H1 (cell line): ENCODE measurements at regions not wholly inside any gene's neighbourhood (a gene's known extent, or its start where the extent isn't known, plus 50 kb on each side); places are given as distances from the start of the nearest gene placed in this dataset.

Experiments used
- CTCF ChIA-PET: fragments of 300-600 bp; sonication (Branson Sonifier 250); formaldehyde crosslinking; loops from one replicate; lab custom pipeline; 2021; ENCODE audit not compliant: partially characterized antibody; lab: Charles Lee
- POLR2A ChIA-PET: fragments of 300-600 bp; sonication (Branson Sonifier 250); formaldehyde crosslinking; loops from one replicate; lab custom pipeline; 2021; ENCODE audit warnings: inconsistent platforms; ENCODE audit not compliant: partially characterized antibody; lab: Charles Lee
- DNase-seq, 2 experiments: peaks; one replicate each; pipeline versions ENCODE4 v3.0.0 to v3.0.0-alpha.2; 2010 to 2022; ENCODE audit warnings: low spot score in 2 of 2, low read depth in 1 of 2, mixed read lengths in 1 of 2
- FAIRE-seq: peaks from 2 replicates; lab custom pipeline; 2011; peaks lifted over from hg19 to GRCh38; lab: Jason Lieb, UNC
- H2AFZ ChIP-seq: 2 replicates; pipeline ENCODE4 v1.8.1; 2012; ENCODE audit warnings: low read length, inconsistent platforms
- H2AK5ac ChIP-seq: 2 replicates; pipeline ENCODE4 v1.6.1; 2013; ENCODE audit warnings: low read depth, low read length
- H2BK120ac ChIP-seq: replicated peaks from 2 replicates; pipeline ENCODE3; 2013; ENCODE audit warnings: low read depth, low read length, inconsistent platforms
- H2BK12ac ChIP-seq: 2 replicates; pipeline ENCODE4 v1.6.1; 2013; ENCODE audit warnings: low read depth, low read length
- H2BK15ac ChIP-seq: 2 replicates; pipeline ENCODE4 v1.6.1; 2013; ENCODE audit warnings: low read length
- H2BK20ac ChIP-seq: 2 replicates; pipeline ENCODE4 v1.6.1; 2013; ENCODE audit warnings: low read length
- H2BK5ac ChIP-seq: 2 replicates; pipeline ENCODE4 v1.6.1; 2013; ENCODE audit warnings: low read depth, low read length
- H3K14ac ChIP-seq: 2 replicates; pipeline ENCODE4 v1.6.1; 2013; ENCODE audit warnings: inconsistent platforms; ENCODE audit not compliant: insufficient read length
- H3K18ac ChIP-seq: 2 replicates; pipeline ENCODE4 v1.6.1; 2013; ENCODE audit warnings: low read length; ENCODE audit errors: extremely low read depth
- H3K23ac ChIP-seq: 2 replicates; pipeline ENCODE4 v1.6.1; 2013; ENCODE audit warnings: inconsistent platforms; ENCODE audit not compliant: insufficient read length
- H3K23me2 ChIP-seq: 2 replicates; pipeline ENCODE4 v1.6.1; 2013; ENCODE audit warnings: low read depth, low read length
- H3K27ac ChIP-seq: 2 replicates; pipeline ENCODE4 v1.6.1; 2011; ENCODE audit warnings: low read depth, low read length, inconsistent platforms
- H3K27me3 ChIP-seq, 4 experiments: replicated peaks in 1 of 4; 1 replicate in 1 of 4; 2 replicates in 3 of 4; pipeline versions ENCODE4 v1.6.1 to v1.8.1; 2011 to 2013; ENCODE audit warnings: low read length in 3 of 4, mild to moderate bottlenecking in 3 of 4, inconsistent platforms in 2 of 4, mixed read lengths in 2 of 4, moderate library complexity in 1 of 4; ENCODE audit not compliant: control insufficient read depth in 3 of 4, insufficient read depth in 3 of 4; ENCODE audit errors: extremely low read depth in 1 of 4
- H3K36me3 ChIP-seq, 4 experiments: 2 replicates each; pipeline versions ENCODE4 v1.6.1 to v1.8.1; 2011 to 2013; ENCODE audit warnings: mild to moderate bottlenecking in 4 of 4, low read length in 3 of 4, moderate library complexity in 2 of 4, control low read depth in 1 of 4, inconsistent platforms in 1 of 4; ENCODE audit not compliant: insufficient read depth in 4 of 4, control insufficient read depth in 2 of 4
- H3K4ac ChIP-seq: replicated peaks from 2 replicates; pipeline ENCODE3; 2013; ENCODE audit warnings: low read length, low read depth, mixed read lengths, inconsistent platforms; ENCODE audit not compliant: insufficient read length
- H3K4me1 ChIP-seq, 4 experiments: replicated peaks in 1 of 4; 1 replicate in 1 of 4; 2 replicates in 3 of 4; pipeline versions ENCODE4 v1.6.1 to v1.8.1; 2011 to 2013; ENCODE audit warnings: low read length in 3 of 4, inconsistent platforms in 2 of 4, mixed read lengths in 1 of 4; ENCODE audit not compliant: insufficient read depth in 4 of 4, control insufficient read depth in 3 of 4
- H3K4me2 ChIP-seq, 2 experiments: 2 replicates each; pipeline versions ENCODE4 v1.6.1 to v1.8.1; 2011 to 2013; ENCODE audit warnings: low read depth in 2 of 2, low read length in 2 of 2, control low read depth in 1 of 2, inconsistent platforms in 1 of 2, mild to moderate bottlenecking in 1 of 2; ENCODE audit not compliant: insufficient read depth in 1 of 2
- H3K4me3 ChIP-seq, 4 experiments: fragments of 200-600, 300-600 bp in 1 of 4; sonication (generic), shearing (Covaris generic), sonication (Bioruptor Twin) in 1 of 4; 2 replicates each; pipeline versions ENCODE4 v1.5.1 to v1.8.1; 2011 to 2016; ENCODE audit warnings: low read length in 4 of 4, low read depth in 3 of 4, control low read depth in 2 of 4, inconsistent platforms in 2 of 4, mild to moderate bottlenecking in 2 of 4, mixed read lengths in 1 of 4, moderate library complexity in 1 of 4; ENCODE audit not compliant: insufficient read depth in 2 of 4; ENCODE audit errors: extremely low read depth in 1 of 4
- H3K56ac ChIP-seq: replicated peaks from 2 replicates; pipeline ENCODE3; 2013; ENCODE audit warnings: low read depth, mild to moderate bottlenecking, mixed read lengths, low read length, inconsistent platforms; ENCODE audit not compliant: insufficient read length
- H3K79me1 ChIP-seq: 2 replicates; pipeline ENCODE4 v1.6.1; 2013; ENCODE audit warnings: low read depth, low read length, control low read depth
- H3K79me2 ChIP-seq, 2 experiments: 2 replicates each; pipeline versions ENCODE4 v1.6.1 to v1.8.1; 2012 to 2013; ENCODE audit warnings: low read length in 2 of 2, mild to moderate bottlenecking in 2 of 2, inconsistent platforms in 1 of 2; ENCODE audit not compliant: insufficient read depth in 2 of 2, control insufficient read depth in 1 of 2
- H3K9ac ChIP-seq, 4 experiments: replicated peaks in 1 of 4; 1 replicate in 1 of 4; 2 replicates in 3 of 4; pipeline versions ENCODE4 v1.6.1 to v1.8.1; 2011 to 2013; ENCODE audit warnings: low read depth in 3 of 4, low read length in 3 of 4, control low read depth in 2 of 4, mild to moderate bottlenecking in 2 of 4, moderate library complexity in 2 of 4, inconsistent platforms in 1 of 4; ENCODE audit errors: extremely low read depth in 1 of 4
- H3K9me3 ChIP-seq, 2 experiments: 2 replicates each; pipeline versions ENCODE4 v1.6.1 to v1.8.1; 2012 to 2013; ENCODE audit warnings: mild to moderate bottlenecking in 2 of 2, moderate library complexity in 2 of 2, control low read depth in 1 of 2, inconsistent platforms in 1 of 2, low read depth in 1 of 2, low read length in 1 of 2, mixed read lengths in 1 of 2; ENCODE audit not compliant: insufficient read depth in 2 of 2
- H4K20me1 ChIP-seq, 2 experiments: replicated peaks in 1 of 2; 2 replicates each; pipeline versions ENCODE3 to v1.8.1; 2011 to 2013; ENCODE audit warnings: inconsistent platforms in 2 of 2, low read length in 2 of 2, mild to moderate bottlenecking in 1 of 2; ENCODE audit not compliant: insufficient read depth in 2 of 2, control insufficient read depth in 1 of 2
- H4K5ac ChIP-seq: 2 replicates; pipeline ENCODE4 v1.6.1; 2013; ENCODE audit warnings: low read length, low read depth, mixed read lengths, inconsistent platforms; ENCODE audit not compliant: insufficient read length
- H4K8ac ChIP-seq: 2 replicates; pipeline ENCODE4 v1.8.0; 2013; ENCODE audit warnings: mild to moderate bottlenecking, moderate library complexity, low read length, inconsistent platforms; ENCODE audit not compliant: insufficient read depth; ENCODE audit errors: extremely low read depth
- H4K91ac ChIP-seq: replicated peaks from 2 replicates; pipeline ENCODE3; 2013; ENCODE audit warnings: low read length, mixed read lengths, inconsistent platforms; ENCODE audit not compliant: insufficient read length
- ASH2L ChIP-seq: fragments of 200-600, 300-600 bp; sonication (generic); IDR thresholded peaks from one replicate; pipeline ENCODE4 v1.7.1; 2017; ENCODE audit warnings: low read length
- BCL11A ChIP-seq, 2 experiments: IDR thresholded peaks; one replicate each; pipeline ENCODE4 v1.6.1; 2011; ENCODE audit warnings: low read depth in 2 of 2, low read length in 2 of 2, mild to moderate bottlenecking in 2 of 2
- EP300 ChIP-seq, 2 experiments: IDR thresholded peaks; 1 replicate in 1 of 2; 2 replicates in 1 of 2; pipeline ENCODE4 v1.6.1; 2011 to 2012; ENCODE audit warnings: low read depth in 2 of 2, low read length in 2 of 2, mild to moderate bottlenecking in 2 of 2, borderline replicate concordance in 1 of 2, inconsistent platforms in 1 of 2, moderate library complexity in 1 of 2
- MAFK ChIP-seq: IDR thresholded peaks from 2 replicates; pipeline ENCODE4 v1.6.1; 2012; ENCODE audit warnings: low read depth, mild to moderate bottlenecking, improper control_type of control experiment, low read length
- POLR2AphosphoS5 ChIP-seq: IDR thresholded peaks from 2 replicates; pipeline ENCODE4 v1.6.1; 2011; ENCODE audit warnings: low read depth, low read length
- RXRA ChIP-seq: IDR thresholded peaks from 2 replicates; pipeline ENCODE4 v1.6.1; 2011; ENCODE audit warnings: low read depth, mild to moderate bottlenecking, low read length, moderate library complexity; ENCODE audit not compliant: insufficient read depth
- SIN3A ChIP-seq, 2 experiments: IDR thresholded peaks in 1 of 2; conservative IDR thresholded peaks in 1 of 2; 2 replicates each; pipeline ENCODE4 v1.6.1; 2011 to 2012; ENCODE audit warnings: low read length in 2 of 2, improper control_type of control experiment in 1 of 2, low read depth in 1 of 2, mild to moderate bottlenecking in 1 of 2
- SIX5 ChIP-seq: IDR thresholded peaks from 2 replicates; pipeline ENCODE4 v1.6.1; 2011; ENCODE audit warnings: mild to moderate bottlenecking, low read depth, low read length
- SP2 ChIP-seq: IDR thresholded peaks from 2 replicates; pipeline ENCODE4 v1.6.1; 2012; ENCODE audit warnings: mild to moderate bottlenecking, low read length, inconsistent platforms
- TAF1 ChIP-seq: IDR thresholded peaks from 2 replicates; pipeline ENCODE4 v1.6.1; 2011; ENCODE audit warnings: mild to moderate bottlenecking, low read depth, low read length
- WGBS, 2 experiments: shearing (Covaris generic) in 1 of 2; methylation state at CpG; one replicate each; pipeline versions ENCODE4 v1.1.6 to v1.1.7; 2013 to 2015; ENCODE audit warnings: low lambda C conversion rate in 2 of 2, mixed read lengths in 2 of 2, inconsistent platforms in 1 of 2, low coverage in 1 of 2, missing lambda C conversion rate in 1 of 2; ENCODE audit not compliant: insufficient replicate concordance in 2 of 2, insufficient coverage in 1 of 2, insufficient read length in 1 of 2; ENCODE audit errors: extremely low coverage in 1 of 2, missing lambda C conversion rate in 1 of 2; 5-methylcytosine and 5-hydroxymethylcytosine counted together
- TF ChIP-seq, protein P1 (sequence below): IDR thresholded peaks from 2 replicates; pipeline ENCODE4 v1.6.1; 2011; ENCODE audit warnings: low read depth, mild to moderate bottlenecking, low read length; ENCODE audit not compliant: insufficient read depth

GRCh38 chr4:3645711-3646679 lies 113.8 kb upstream of the LRPAP1 start:
- Histone ChIP-seq H3K14ac (no peak overlapping the region), H3K9me3 (no peaks in the 10 kb centered on the region), H2BK120ac (no peak overlapping the region), H3K36me3 (no peaks in the 10 kb centered on the region), H2BK20ac (no peak overlapping the region), H2BK15ac (no peak overlapping the region), H3K4me2 (no peak overlapping the region), H3K9ac (no peak overlapping the region), H3K27ac (no peak overlapping the region), H3K79me2 (no peaks in the 10 kb centered on the region), H4K5ac (no peak overlapping the region), H3K79me1 (no peaks in the 10 kb centered on the region), H3K27me3 (0 out of 7 replicates have a peak, but pooled peaks cover 0 to 4% (median under 1%) of the 10 kb centered on the region in 4 experiments), H3K23ac (no peak overlapping the region), H4K8ac (peak overlapping the region; percentile 57; the same call in 1 of the 2 replicates), H3K56ac (no peak overlapping the region), H3K18ac (no peak overlapping the region), H3K4ac (no peak overlapping the region), H2BK12ac (no peak overlapping the region), H2AK5ac (no peak overlapping the region), H3K4me1 (peaks cover 0 to 5% (median 0%) of the 10 kb centered on the region in 4 experiments; a peak in 1 of 7 replicates), H4K91ac (no peak overlapping the region), H4K20me1 (peaks cover 0 to 3% of the 10 kb centered on the region in 2 experiments), H2AFZ (no peak overlapping the region), H2BK5ac (no peak overlapping the region), H3K23me2 (no peaks in the 10 kb centered on the region), H3K4me3 (no peak overlapping the region)
- POLR2A ChIA-PET: interaction anchor here (0.6 kb wide), 1 partner anchor 45 kb away, joined by 3 read pairs; no protein-coding TSS in a partner anchor
- CTCF ChIA-PET: interaction anchor here (0.6 to 0.7 kb wide), 2 partner anchors 10 to 216 kb away, joined by 3 to 4 read pairs; no protein-coding TSS in a partner anchor
- no peak for FAIRE-seq
- no peak for DNase-seq
- WGBS, 2 experiments: 92% methylated on average over 26 of the region's 28 CpGs; no CpG with 5 or more reads in 1 of the 2 experiments
- TF ChIP-seq ASH2L (no peak), BCL11A (IDR thresholded peaks at IDR 0.05; ENCODE audit: low read depth in 2 of 2, low read length in 2 of 2) (no peak), TAF1 (no peak), SIX5 (no peak), EP300 (IDR thresholded peaks at IDR 0.05; ENCODE audit: borderline replicate concordance in 1 of 2, low read depth in 2 of 2, low read length in 2 of 2) (no peak), SP2 (no peak), RXRA (no peak), POLR2AphosphoS5 (no peak), MAFK (no peak), SIN3A (conservative IDR thresholded peaks at IDR 0.05 in 1 of 2, IDR thresholded peaks at IDR 0.05 in 1 of 2; ENCODE audit: low read depth in 1 of 2, low read length in 2 of 2) (no peak)
- TF ChIP-seq, protein P1, sequence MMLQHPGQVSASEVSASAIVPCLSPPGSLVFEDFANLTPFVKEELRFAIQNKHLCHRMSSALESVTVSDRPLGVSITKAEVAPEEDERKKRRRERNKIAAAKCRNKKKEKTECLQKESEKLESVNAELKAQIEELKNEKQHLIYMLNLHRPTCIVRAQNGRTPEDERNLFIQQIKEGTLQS: no peak
